Erythroblast (primary cell): ENCODE measurements at regions not wholly inside any gene's neighbourhood (a gene's known extent, or its start where the extent isn't known, plus 50 kb on each side); places are given as distances from the start of the nearest gene placed in this dataset.
"Not testable (repeated sequence)": the region's sequence is repeated elsewhere in the genome, so short reads cannot be mapped to it uniquely, and the experiment has no call there.

Source experiments
- DNase-seq, 2 experiments: peaks; one replicate each; lab custom pipeline; 2025; lab: John Stamatoyannopoulos, UW
- GATA1 ChIP-seq: IDR thresholded peaks from 2 replicates; pipeline ENCODE4 v1.6.1; 2011; ENCODE audit warnings: low read depth, mild to moderate bottlenecking, control low read depth, low read length, moderate library complexity
- POLR2A ChIP-seq: IDR thresholded peaks from 2 replicates; pipeline ENCODE4 v1.6.1; 2011; ENCODE audit warnings: mild to moderate bottlenecking, low read length

DNA sequence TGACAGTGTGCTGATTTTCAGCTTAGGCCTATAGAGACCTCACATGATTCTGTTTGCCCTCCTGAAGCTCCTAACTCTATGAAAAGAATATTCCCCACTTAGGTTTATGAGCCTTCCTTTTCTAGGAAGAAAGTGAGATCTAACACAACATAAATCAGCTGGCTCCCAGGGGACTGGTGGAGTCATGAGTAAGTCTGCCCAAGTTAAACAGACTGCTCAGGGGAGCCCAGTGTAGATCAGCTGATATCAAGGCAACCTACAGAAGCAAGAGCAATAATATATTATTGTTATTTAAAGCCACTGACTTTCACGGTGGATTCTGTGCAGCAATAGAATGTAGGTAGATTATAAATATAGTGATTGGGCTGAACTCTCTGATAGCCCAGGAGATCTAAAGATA is 1978.6 kb upstream of the CDH6 start:
- no peak for DNase-seq
- TF ChIP-seq GATA1 = no peak
- TF ChIP-seq POLR2A = no peak

DNA sequence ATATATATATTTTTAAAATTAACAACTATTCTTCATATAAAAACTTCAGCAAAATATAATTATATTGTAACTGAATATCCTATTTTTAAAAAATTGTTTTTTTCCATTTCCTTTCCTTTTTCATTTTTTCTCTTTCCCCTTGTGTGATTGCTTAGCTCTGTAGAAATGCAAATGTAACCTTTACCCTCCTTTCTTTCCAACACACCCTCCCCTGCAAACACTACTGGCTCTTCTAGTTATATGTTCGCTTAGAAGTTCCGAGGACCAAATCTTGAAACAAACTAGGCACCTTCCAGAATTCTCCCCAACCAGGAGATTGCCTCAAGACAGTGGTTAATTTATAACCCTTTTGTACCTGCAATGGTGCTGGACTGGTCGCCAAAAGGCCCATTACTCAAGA is 1980.0 kb upstream of the CDH6 start:
- TF ChIP-seq GATA1 = no peak
- no peak for TF ChIP-seq POLR2A
- DNase-seq = no peak

DNA sequence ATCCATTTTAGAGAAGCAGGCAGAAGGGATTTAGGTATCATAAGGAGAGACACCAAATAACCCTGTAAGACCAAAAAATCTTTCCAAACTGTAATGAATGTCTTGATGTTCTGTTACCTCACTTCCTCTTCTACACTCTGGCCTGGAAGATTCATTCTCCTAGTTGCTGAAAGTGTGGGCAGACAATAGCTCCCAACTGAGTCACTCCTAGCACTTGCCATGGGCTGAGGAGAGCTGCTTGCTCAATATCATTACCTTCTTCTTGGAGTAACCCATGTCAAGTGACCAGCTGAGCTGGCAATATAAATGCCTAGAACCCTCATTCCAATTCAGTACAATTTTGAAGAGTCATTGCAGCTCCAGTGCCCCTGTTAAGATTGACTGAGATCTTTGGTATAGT is 1985.5 kb upstream of the CDH6 start:
- DNase-seq = no peak

DNA sequence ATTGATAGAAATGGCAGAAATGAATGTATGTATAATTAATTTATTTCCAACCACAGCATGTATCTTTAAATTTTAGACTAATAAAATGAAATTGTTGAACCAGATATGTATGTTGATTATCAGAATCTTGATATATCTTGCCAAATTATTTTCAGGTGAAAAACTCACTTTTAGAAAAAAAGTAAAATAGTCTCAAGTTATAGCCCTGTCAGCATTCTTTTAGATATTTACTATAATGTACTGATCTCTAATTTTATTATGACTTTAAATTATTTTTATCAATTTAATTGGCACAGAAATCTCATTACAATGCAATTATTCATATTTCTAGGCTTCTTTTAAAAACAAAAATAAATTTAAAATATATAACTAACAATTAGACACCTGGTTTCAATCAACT is 1990.4 kb upstream of the CDH6 start:
- no peak for DNase-seq
- no peak for TF ChIP-seq POLR2A
- no peak for TF ChIP-seq GATA1

More for the DNA sequence above, 1985.5 kb upstream of the CDH6 start:
- TF ChIP-seq POLR2A = no peak
- no peak for TF ChIP-seq GATA1

DNA sequence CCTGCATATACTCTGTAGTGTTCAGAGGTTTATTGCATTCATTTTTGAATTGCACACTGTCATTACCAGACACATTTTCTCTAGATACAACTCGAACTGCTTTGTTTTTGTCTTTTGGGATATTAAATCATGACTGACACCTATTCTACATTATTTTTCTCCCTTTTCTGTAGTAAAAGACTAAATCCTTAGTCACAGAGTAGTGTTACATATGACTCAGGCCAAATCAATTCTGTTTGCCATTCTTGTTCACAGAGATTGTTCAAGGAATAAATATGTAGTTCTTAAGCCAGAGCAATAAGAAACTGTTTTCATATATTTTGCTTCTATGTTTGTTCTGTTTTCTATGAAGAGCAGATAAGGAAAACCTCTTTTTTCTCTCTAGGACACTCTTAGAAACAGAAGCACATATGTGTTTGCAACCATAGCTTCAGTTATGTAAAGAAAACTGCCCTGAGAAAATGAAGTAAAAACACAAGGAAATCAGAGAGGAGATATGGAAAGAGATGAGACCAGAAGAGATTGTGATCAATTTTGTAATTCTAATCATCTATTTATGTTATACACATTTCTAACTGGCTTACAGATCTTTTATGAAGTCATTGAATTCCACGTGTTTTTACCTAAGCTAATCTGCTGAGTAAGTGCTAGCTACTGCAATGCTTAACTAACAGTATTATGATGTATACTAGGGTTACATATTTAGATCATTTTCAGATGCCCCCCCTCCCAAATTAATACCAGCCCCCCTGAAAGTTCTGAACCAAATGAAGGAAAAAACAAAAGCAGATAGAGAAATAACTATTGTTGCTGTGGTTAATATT is 1995.6 kb upstream of the CDH6 start:
- no peak for DNase-seq
- TF ChIP-seq POLR2A = no peak
- no peak for TF ChIP-seq GATA1

DNA sequence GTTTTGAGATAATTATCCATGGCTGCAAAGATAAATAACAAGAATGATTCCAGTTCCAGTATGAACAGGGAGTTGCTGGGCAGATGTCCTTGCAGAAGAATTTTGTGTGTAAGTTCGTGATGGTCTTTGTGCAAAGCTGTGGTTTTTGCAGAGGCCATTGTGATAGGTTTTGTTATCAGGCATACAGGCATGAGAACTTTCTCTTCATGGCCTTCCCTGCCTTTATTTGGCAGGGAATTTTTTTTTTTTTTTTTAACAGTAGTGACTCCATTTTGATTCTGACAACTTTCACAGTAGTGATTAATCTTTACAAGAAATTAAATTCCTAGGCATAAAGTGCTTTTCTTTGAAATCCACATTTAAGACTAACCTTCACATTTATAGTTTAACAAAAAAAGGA is 1999.5 kb upstream of the CDH6 start:
- no peak for TF ChIP-seq POLR2A
- no peak for TF ChIP-seq GATA1
- DNase-seq = no peak

DNA sequence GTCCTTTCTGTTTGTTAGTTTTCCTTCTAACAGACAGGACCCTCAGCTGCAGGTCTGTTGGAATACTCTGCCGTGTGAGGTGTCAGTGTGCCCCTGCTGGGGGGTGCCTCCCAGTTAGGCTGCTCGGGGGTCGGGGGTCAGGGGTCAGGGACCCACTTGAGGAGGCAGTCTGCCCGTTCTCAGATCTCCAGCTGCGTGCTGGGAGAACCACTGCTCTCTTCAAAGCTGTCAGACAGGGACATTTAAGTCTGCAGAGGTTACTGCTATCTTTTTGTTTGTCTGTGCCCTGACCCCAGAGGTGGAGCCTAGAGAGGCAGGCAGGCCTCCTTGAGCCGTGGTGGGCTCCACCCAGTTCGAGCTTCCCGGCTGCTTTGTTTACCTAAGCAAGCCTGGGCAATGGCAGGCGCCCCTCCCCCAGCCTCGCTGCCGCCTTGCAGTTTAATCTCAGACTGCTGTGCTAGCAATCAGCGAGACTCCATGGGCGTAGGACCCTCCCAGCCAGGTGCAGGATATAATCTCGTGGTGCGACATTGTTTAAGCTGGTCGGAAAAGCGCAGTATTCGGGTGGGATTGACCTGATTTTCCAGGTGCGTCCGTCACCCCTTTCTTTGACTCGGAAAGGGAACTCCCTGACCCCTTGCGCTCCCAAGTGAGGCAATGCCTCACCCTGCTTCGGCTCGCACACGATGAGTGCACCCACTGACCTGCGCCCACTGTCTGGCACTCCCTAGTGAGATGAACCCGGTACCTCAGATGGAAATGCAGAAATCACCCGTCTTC is 2002.0 kb upstream of the CDH6 start:
- not testable (repeated sequence) for DNase-seq

DNA sequence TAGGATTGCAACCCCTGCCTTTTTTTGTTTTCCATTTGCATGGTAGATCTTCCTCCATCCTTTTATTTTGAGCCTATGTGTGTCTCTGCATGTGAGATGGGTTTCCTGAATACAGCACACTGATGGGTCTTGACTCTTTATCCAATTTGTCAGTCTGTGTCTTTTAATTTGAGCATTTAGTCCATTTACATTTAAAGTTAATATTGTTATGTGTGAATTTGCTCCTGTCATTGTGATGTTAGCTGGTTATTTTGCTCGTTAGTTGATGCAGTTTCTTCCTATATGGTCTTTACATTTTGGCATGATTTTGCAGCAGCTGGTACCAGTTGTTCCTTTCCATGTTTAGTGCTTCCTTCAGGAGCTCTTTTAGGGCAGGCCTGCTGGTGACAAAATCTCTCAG is 2003.1 kb upstream of the CDH6 start:
- DNase-seq = not testable (repeated sequence)

DNA sequence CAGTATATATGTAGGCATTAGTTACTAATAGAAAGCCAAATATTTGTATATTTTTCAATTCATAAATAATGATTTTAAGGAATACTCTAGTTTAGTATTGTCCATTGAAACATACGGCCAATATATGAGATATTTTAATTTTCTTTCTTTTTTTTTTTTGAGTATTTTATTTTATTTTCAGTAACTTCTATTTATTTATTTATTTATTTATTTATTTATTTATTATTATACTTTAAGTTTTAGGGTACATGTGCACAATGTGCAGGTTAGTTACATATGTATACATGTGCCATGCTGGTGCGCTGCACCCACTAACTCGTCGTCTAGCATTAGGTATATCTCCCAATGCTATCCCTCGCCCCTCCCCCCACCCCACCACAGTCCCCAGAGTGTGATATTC is 2007.1 kb upstream of the CDH6 start:
- not testable (repeated sequence) for DNase-seq

DNA sequence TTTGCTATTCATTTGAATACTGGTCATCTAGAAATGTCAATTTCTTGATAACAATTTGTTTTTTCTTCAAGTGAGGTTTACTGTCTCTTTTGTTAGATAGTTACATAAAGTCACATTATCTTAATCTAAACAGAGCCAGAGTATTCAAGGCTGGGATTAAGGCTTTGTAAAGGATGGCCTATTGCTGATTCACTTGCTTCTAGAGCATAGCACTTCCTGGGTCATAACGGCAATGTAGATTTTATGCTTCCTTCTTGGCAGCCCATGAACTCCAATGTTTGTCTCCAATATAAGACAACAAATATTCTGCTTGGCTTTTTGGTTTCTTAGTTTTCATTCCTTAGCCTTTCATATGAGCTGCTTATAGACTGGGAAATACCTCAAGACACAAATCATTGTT is 2007.9 kb upstream of the CDH6 start:
- DNase-seq = no peak
- TF ChIP-seq POLR2A (no peak), GATA1 (no peak)

DNA sequence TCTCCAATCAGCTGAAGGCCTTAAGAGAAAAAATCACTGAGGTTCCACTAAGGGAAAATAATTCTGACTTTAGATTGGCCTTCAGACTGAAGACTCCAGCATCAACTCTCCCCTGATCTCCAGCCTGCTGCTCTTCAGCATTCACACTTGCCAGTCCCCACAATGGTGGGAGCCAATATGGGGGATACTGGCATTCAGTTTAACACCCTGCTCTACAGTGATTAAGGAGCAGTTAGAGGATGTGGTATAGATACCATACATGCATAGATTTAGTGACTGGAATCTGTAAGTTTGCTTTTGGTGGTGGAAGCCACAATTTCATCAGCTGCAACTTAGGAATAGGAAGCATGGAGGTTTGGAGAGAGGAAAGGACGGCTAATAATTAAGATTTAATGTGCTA is 2017.7 kb upstream of the CDH6 start:
- no peak for DNase-seq
- TF ChIP-seq GATA1 (no peak), POLR2A (no peak)

DNA sequence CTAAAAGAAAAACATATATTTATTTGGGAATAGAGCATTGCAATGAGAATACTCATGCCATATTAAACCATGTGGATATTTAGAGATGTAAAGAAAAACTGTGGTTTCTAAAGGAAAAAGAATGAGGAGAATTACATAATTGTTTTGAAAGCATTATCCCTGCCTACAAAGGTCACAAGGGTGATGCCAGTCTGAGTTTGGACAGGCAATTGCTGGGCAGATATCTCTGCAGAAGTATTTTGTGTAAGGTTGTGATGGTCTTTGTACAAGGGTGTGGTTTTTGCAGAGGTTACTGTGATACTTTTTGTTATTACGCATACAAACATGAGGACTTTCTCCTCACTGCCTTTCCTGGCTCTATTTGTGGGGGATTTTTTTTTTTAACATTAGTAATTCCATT is 2022.9 kb upstream of the CDH6 start:
- no peak for DNase-seq
- TF ChIP-seq POLR2A = no peak

DNA sequence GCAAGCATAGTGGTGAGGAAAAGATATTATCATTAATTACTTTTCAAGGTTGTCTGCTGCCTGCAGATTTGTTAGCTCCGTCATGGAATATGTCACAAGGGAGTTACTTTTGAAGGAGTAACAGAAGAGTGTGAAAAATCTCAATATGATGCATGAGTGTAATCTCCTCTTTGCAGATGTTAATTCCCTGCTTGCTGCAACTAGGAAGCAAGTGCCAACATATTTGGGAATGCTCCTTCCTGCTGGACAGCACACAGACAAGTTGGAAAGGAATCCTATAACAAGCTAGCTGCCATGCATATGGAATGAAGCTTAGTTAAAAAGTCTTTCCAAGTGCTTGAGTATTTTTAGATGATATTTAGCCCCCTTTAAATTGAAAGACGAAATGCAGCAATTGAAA is 2023.6 kb upstream of the CDH6 start:
- DNase-seq = no peak
- no peak for TF ChIP-seq POLR2A
- no peak for TF ChIP-seq GATA1

DNA sequence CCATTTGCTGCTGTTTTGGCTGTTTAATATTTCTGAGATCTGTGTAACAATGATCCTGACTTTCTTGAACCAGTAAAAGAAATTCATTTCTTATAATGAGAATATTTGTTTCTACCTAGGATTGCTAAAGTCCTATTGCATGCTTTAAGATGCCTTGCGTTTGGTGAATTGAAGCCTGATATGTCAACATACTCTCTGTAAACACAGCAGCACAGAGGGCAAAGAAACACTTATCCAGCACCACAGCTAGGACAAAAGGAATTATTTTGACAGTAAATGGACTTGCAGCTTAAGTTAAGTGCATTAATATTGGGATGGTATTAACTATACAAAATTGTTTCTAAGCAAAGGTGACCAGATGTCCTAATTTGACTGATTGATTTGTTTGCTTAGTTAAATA is 2031.2 kb upstream of the CDH6 start:
- DNase-seq = no peak
- TF ChIP-seq GATA1 (no peak), POLR2A (no peak)
